ENCODE measurements at regions not wholly inside any gene's neighbourhood (a gene's known extent, or its start where the extent isn't known, plus 50 kb on each side); places are given as distances from the start of the nearest gene placed in this dataset.

DNA sequence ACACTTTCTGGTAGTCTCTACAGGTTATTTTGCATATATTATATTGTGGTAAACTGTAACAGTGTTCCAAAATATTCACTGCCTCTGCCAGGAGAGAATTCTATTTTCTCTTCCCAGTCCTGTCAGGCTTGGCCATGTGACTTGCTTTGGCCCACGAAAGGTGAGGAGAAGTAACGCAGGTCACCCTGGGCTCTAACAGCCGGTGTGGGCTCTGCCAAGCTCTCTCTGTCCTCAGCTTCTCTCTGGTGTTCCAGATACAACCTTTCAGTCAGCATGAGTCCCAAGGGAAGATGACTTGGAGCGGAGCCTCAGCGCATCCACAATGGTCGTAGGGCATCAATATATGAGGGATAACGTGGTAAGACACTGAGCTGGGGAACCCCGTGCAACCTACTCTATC lies 113.0 kb upstream of the RREB1 start:
- TF ChIP-seq, protein P1, sequence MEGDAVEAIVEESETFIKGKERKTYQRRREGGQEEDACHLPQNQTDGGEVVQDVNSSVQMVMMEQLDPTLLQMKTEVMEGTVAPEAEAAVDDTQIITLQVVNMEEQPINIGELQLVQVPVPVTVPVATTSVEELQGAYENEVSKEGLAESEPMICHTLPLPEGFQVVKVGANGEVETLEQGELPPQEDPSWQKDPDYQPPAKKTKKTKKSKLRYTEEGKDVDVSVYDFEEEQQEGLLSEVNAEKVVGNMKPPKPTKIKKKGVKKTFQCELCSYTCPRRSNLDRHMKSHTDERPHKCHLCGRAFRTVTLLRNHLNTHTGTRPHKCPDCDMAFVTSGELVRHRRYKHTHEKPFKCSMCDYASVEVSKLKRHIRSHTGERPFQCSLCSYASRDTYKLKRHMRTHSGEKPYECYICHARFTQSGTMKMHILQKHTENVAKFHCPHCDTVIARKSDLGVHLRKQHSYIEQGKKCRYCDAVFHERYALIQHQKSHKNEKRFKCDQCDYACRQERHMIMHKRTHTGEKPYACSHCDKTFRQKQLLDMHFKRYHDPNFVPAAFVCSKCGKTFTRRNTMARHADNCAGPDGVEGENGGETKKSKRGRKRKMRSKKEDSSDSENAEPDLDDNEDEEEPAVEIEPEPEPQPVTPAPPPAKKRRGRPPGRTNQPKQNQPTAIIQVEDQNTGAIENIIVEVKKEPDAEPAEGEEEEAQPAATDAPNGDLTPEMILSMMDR (IDR thresholded peaks at IDR 0.05): no peak
- no peak for TF ChIP-seq POLR2A (IDR thresholded peaks at IDR 0.05)
- Histone ChIP-seq H3K27ac (no peak overlapping the region), H3K36me3 (no peaks in the 10 kb centered on the region), H3K9me3 (no peaks in the 10 kb centered on the region), H3K4me1 (no peaks in the 10 kb centered on the region), H3K27me3 (no peaks in the 10 kb centered on the region), H3K4me3 (no peak overlapping the region)
- no peak for DNase-seq
- intact Hi-C loops (cut with DNase I; ENCODE audit: low total_unique reads): no loop called here

DNA sequence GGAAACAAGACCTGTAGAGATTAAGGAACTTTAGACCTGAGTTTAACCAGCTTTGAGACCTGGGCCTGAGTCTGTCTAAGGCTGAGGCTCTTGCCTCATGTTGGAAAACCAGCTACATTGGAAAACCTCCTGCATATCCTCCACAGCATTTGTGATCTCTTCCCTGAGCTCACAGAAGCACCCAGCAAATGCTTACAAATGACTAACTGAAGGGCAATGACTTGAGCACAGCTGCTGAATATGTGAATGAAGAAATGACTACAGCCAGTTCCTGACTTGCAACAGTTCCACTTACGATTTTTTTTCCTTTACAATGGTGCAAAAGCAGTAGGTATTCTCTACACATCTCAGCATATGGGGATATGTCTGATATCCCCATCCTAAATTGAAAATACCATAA lies 112.4 kb upstream of the RREB1 start:
- intact Hi-C loops (cut with DNase I; ENCODE audit: low total_unique reads): no loop called here

DNA sequence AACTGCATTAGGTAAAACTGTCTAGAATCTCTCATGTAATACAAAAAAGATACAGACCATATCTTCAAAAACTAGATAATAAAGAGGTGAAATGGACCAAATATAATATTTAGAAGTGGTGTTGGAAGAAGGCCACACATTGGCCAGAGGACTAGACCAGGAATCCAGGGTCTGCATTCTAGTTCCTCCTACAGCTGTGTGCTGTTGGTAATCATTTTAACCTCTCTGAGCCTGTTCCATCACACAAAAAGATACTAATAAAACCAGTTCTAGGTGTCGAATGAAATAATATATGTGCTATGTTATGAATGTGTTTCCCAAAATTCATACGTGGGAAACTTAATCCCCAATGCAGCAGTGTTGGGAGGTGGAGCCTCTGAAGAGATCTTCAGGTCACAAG lies 111.6 kb upstream of the RREB1 start:
- Histone ChIP-seq H3K27me3 (no peaks in the 10 kb centered on the region), H3K36me3 (no peaks in the 10 kb centered on the region), H3K4me3 (no peak overlapping the region), H3K4me1 (no peaks in the 10 kb centered on the region), H3K27ac (no peak overlapping the region), H3K9me3 (no peaks in the 10 kb centered on the region)
- DNase-seq: no peak
- no peak for TF ChIP-seq POLR2A (IDR thresholded peaks at IDR 0.05)
- TF ChIP-seq, protein P1 (IDR thresholded peaks at IDR 0.05): no peak
- intact Hi-C loops (cut with DNase I; ENCODE audit: low total_unique reads): no loop called here

More for the DNA sequence above, 112.4 kb upstream of the RREB1 start:
- Histone ChIP-seq H3K36me3 (no peaks in the 10 kb centered on the region), H3K4me3 (no peak overlapping the region), H3K9me3 (no peaks in the 10 kb centered on the region), H3K4me1 (no peaks in the 10 kb centered on the region), H3K27ac (no peak overlapping the region), H3K27me3 (no peaks in the 10 kb centered on the region)
- DNase-seq: no peak
- TF ChIP-seq, protein P1 (IDR thresholded peaks at IDR 0.05): no peak
- TF ChIP-seq POLR2A (IDR thresholded peaks at IDR 0.05): no peak

GRCh38 chr6:6997263-6998193 lies 110.2 kb upstream of the RREB1 start:
- intact Hi-C loops (cut with DNase I; ENCODE audit: low total_unique reads): no loop called here
- no peak for DNase-seq
- no peaks in the 10 kb centered on the region for H3K4me1 ChIP-seq
- no peak for TF ChIP-seq POLR2A (IDR thresholded peaks at IDR 0.05)
- TF ChIP-seq, protein P1 (IDR thresholded peaks at IDR 0.05): no peak
- H3K9me3 ChIP-seq: no peaks in the 10 kb centered on the region
- no peak overlapping the region for H3K4me3 ChIP-seq
- no peak overlapping the region for H3K27ac ChIP-seq
- no peaks in the 10 kb centered on the region for H3K36me3 ChIP-seq
- H3K27me3 ChIP-seq: no peaks in the 10 kb centered on the region

GRCh38 chr6:6998194-6998569 lies 109.6 kb upstream of the RREB1 start:
- Histone ChIP-seq H3K27me3 (no peaks in the 10 kb centered on the region), H3K27ac (no peak overlapping the region), H3K9me3 (no peaks in the 10 kb centered on the region), H3K4me3 (no peak overlapping the region), H3K36me3 (no peaks in the 10 kb centered on the region), H3K4me1 (no peaks in the 10 kb centered on the region)
- TF ChIP-seq, protein P1 (IDR thresholded peaks at IDR 0.05): no peak
- TF ChIP-seq POLR2A (IDR thresholded peaks at IDR 0.05): no peak
- no peak for DNase-seq
- intact Hi-C loops (cut with DNase I; ENCODE audit: low total_unique reads): no loop called here

Measured in uterus (tissue), 3 donors.